ENCODE measurements at regions not wholly inside any gene's neighbourhood (a gene's known extent, or its start where the extent isn't known, plus 50 kb on each side); places are given as distances from the start of the nearest gene placed in this dataset.
"Not testable (repeated sequence)": the region's sequence is repeated elsewhere in the genome, so short reads cannot be mapped to it uniquely, and the experiment has no call there.

DNA sequence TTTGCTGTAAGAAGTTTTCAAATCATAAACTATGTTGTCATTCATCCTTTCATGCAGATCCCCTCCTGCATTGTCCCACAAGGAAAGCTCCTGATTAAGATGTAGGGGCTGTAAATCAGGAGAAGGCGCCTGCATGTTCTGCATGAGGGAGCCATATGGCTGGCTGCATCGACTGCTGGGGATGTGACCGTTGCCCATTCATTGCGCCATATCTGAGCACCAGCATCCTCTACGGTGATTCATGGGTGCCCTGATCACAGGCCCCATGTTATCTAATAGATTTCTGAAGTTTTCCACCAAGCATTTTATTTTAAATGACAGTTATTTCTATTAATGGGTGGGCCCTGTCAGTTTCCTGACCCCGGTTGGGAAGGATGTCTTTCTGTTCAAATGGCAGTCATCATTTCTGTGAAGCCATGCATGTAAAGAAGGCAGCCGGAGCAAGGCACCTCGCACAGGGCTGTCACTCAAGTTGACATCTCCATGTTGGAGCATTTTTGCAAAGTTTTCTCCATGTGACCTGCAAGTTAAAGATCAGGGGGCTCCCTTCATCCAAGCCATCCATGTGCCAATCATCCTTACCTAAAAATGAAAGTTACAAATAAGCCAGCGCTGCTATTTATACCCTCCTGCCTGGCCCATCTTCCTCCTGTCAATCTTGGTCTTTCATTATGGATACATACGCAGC is 128.8 kb downstream of the TEX36 start:
- no peak for DNase-seq

DNA sequence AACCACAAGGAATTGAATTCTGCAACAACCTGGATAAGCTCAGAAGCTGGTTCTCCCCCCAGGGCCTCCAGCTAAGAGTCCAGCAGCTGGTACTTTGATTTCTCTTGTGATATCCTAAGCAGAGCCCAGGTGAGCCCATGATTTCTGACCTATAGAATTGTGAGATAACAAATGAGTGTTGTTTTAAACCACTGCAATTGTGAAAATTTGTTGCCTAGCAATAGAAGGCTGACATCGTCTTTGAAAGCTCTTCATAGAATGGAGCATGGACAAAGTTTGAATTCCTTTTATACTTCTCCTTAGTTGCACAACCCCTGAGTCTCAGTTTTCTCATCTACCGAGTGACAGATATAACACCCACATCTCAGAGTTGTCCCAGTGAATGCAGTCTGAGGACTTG is 129.9 kb downstream of the TEX36 start:
- DNase-seq: no peak

GRCh38 chr10:125551247-125551646 is 131.7 kb downstream of the TEX36 start:
- DNase-seq: no peak

- no peak for DNase-seq
Observed at GRCh38 chr10:125550362-125550761, 132.6 kb downstream of the TEX36 start.

DNA sequence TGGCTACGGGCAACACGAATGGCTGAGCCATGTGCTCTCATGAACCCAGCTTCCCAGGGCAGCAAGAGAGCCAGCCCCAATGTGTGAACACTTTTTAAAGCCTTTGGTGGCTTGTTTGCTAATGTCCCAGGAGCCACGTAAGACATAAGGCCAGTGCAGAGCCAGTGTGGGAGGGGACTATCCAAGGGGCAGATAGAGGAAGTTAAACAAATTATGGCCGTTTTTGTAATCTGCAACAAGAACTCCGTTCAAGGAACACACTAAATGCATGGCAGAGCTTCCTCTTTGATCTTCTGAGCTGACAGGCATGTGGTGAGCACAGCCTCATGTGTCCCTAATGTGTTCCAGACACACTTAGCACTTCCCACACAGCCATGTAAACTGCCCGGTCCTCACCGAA is 133.3 kb downstream of the TEX36 start:
- no peak for DNase-seq

DNA sequence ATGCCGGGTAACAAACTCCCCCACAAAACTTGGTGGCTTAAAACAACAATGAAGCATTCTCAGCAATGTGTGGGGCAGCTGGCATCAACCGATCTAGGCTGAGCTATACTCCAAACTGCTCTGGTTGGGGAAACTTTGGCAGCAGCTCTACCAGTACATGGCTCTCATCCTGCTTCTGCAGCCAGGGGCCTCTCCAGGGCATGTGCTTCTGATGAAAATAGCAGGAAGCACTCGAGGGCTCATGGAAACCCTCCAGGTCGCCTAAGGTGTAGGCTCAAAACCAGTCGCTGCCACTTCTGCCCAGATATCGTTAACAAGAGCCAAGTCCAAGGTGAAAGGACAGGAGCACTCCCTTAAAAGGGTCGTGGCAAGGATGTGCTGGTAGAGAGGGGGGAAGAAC is 134.1 kb downstream of the TEX36 start:
- no peak for DNase-seq

GRCh38 chr10:125548356-125548755 is 134.6 kb downstream of the TEX36 start:
- no peak for DNase-seq

DNA sequence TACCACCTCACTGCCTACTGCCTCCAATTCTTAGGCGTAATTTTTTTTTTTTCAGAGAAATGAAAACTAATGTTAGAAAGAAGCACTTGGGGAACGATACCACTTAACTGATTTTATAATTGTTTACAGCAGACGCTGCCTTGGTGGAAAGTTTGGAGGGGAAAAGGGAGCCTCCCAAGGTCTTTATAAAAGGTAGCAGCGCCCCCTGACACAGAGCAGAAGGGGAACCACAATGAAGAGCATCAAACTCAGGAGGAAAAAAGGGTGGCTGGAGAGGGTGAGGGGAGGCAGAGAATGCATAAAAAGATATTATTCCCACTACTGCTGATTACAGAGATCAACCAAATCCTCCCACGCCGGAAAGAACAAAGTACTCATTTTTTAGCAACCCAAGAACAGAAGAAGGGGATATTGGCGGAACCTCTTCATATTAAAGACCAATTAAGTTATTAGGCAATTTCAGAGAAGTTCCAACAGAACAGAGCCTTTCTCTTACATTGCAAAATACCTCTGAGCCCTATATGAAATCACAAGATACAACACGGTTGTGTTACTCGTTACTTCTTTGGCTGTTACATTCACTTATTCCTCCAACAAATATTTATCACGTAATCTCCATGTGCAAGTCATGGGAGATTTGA is 135.8 kb downstream of the TEX36 start:
- DNase-seq: no peak

DNA sequence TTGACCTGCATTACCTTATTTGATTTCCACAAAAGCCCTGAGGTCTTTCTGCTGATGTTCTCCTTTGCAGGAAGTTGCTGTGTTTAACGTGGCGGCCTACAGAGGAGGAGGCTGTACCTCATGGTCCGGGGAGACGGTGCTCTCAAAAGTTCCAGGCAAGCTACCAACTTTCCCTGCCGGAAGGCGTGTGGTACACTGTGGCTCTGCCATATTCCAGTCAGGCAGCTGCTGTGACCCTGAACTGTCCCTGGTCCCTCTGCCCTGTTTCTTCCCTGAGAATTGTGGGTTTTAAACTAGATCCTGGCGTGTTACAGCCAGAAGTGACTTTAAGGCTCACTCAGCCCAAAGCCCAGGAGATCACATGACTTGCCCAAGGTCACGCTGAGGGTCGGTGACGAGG is 139.2 kb downstream of the TEX36 start:
- no peak for DNase-seq

DNA sequence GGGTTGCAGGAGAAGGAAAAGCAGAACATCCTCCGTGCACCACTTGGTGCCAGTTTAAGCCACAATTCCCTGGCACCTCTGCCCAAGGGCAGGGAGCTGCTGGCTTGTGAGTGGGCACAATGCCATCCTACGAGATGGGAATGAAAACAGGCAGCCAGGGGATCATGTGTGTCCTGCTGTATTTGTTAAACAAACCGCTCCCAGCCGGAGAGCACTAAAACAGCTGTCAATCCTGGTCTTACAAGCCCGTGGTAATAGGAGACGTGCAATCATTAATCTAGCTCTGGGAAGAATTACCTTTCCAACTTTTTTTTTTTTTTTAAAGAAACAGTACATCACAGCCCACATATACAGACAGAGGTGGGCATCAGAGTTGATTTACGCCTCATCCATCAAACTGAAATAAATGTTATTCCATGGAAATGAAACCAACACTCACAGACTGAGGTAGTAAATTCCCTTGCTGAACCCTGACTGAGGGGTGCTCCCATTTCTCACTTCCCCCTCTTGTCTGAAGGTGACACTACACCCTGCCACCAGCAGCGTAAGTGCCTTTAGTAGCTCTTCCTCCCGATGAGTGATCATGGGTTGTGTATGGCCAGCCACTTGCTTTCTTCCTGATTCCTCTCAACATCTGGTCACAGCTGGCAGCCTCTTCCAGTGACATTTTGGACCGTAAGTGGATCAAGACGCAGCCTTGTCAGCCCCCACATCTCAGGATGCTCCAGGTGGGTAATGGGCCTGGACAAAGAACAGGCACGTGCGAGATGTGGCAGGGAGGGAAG is 143.8 kb downstream of the TEX36 start:
- DNase-seq: no peak

- no peak for DNase-seq
Observed at GRCh38 chr10:125536236-125536635, 146.7 kb downstream of the TEX36 start.

- no peak for DNase-seq
Observed at GRCh38 chr10:125535559-125535958, 147.4 kb downstream of the TEX36 start.

- no peak for DNase-seq
Observed at GRCh38 chr10:125534515-125534914, 148.4 kb downstream of the TEX36 start.

- DNase-seq: no peak
Observed at GRCh38 chr10:125533866-125534265, 149.1 kb downstream of the TEX36 start.

- DNase-seq: peak; percentile 24
Observed at GRCh38 chr10:125531465-125531864, 151.5 kb downstream of the TEX36 start.

GRCh38 chr10:125523347-125523746 is 159.6 kb downstream of the TEX36 start:
- DNase-seq: no peak

DNA sequence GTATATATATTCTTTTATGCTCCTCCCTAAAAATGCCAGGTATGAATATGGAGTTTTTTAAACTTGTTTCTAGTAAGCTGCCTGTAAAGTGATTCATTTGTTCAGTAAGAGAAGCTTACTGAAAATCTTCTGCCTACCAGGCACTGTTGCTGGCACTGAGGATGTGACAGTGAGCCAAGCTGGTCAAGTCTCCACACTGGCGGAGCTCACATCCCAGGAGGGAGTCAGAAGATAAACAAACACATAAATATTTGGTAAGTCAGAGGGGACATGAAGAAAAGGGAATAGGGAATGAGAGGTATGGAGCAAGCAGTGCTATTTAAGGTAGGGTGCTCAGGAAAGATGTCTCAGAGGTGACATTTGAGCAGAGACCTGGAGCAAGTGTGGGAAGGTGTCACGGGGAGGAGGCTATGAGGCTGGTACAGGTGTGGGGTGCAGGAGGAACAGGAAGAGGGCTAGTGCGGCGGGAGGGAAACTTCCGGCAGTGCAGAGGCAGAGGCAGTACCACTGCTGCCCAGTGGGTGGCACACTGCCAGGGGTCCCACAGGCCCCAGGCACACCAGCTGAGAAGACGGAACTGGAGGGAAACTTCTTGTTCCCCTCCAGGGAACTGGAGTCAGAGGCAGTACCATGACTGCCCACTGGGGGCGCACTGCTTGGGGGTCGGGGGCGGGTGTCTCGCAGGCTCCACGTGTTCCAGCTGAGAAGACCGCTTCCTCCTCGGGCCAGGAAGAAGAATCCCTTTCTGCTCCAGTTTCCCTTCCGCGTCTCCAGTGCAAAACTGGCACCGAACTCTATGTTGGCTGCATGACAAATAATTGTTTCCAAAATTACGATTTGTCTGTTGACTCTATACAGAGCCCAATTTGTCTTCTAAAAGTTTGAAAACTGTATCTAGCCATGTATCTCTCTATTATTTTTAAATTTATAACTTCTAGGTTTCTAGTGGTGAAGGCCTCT is 161.0 kb downstream of the TEX36 start:
- no peak for DNase-seq

DNA sequence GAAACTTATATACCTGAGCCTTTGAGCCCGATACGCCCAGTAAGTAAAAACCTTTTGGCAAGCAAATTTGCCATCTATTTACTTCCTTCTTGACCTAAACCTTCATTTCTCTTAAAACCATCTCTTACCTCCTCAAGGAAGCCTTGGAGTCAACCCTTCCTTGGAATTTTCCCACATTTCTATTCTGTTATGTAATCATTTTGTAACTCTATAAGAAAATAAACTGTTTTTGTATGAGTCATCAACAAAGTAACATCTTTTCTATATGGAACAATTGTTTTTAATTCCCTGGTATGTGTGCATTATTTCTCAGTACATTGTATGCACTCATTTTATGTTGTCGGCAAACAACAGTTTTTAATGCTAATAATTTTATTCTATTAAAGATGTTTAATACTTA is 162.0 kb downstream of the TEX36 start:
- no peak for DNase-seq

DNA sequence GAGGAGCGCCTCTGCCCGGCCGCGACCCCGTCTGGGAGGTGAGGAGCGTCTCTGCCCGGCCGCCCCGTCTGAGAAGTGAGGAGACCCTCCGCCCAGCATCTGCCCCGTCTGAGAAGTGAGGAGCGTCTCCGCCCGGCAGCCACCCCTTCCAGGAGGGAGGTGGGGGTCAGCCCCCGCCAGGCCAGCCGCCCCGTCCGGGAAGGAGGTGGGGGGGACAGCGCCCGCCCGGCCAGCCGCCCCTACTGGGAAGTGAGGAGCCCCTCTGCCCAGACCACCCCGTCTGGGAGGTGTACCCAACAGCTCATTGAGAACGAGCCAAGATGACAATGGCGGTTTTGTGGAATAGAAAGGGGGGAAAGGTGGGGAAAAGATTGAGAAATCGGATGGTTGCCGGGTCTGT is 164.6 kb downstream of the TEX36 start:
- not testable (repeated sequence) for DNase-seq

DNA sequence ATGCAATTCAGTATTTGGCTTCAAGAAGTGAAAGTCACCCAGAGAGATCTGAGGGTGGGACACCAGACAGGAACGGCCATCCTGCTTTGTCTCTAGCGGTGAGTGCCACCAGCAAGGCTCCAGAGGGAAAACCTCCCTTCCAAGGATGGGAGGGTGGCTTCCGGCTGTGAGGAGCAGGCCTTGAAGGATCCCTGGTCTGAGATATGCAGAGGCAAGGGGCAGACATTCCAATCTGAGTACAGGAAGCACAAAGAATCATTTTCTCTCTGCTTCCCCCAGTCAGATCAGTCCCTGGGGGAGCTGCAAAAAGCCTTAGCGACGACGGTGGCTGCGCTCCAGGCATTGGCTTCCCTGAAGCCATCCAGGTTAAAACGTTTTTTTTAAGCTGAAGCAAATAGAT is 167.4 kb downstream of the TEX36 start:
- no peak for DNase-seq

GRCh38 chr10:125514206-125515162 is 168.5 kb downstream of the TEX36 start:
- no peak for DNase-seq
